NCI-H187 treated with DMSO at 0.1 percent for 48 hours (cell line): ENCODE measurements at regions not wholly inside any gene's neighbourhood (a gene's known extent, or its start where the extent isn't known, plus 50 kb on each side); places are given as distances from the start of the nearest gene placed in this dataset.

Experiments
- DNase-seq: peaks from one replicate; lab custom pipeline; 2025; lab: John Stamatoyannopoulos, UW

- DNase-seq, result no peak
Observed at GRCh38 chr10:116792817-116793216, 50.5 kb upstream of the HSPA12A start.

- no peak for DNase-seq
Observed at GRCh38 chr10:116796469-116796868, 52.8 kb upstream of the ENO4 start.

GRCh38 chr10:116796910-116797513 lies 52.3 kb upstream of the ENO4 start:
- DNase-seq, result peak; percentile 2

- DNase-seq, result no peak
Observed at GRCh38 chr10:116798859-116799258, 50.4 kb upstream of the ENO4 start.
